HG03066 (cell line): ENCODE measurements at regions not wholly inside any gene's neighbourhood (a gene's known extent, or its start where the extent isn't known, plus 50 kb on each side); places are given as distances from the start of the nearest gene placed in this dataset.
"Not testable (repeated sequence)": the region's sequence is repeated elsewhere in the genome, so short reads cannot be mapped to it uniquely, and the experiment has no call there.

Experiments
- ATAC-seq: cut with Tn5 transposase; IDR thresholded peaks from one replicate; pipeline ENCODE4 v1.9.1; 2021; ENCODE audit warnings: low read depth; ENCODE audit not compliant: unreplicated experiment

DNA sequence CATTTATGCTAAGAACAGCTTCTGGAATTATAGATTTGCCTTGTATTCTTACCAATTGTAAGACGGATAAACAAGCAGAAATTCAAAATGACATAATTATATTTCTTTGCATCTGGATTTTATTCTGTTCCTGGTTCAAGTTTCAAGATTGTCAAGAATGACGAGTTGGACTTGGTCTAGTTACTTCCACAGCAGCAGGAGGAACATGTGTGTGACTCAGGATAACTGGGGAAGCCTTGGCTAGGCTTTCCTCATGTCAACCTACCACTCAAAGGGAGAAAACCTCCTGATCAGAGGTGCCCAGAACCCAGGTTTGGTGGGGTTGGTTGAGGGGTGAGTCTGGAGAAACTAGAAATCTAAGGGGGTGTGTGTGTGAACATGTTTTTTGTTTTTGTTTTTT is 259.7 kb downstream of the SOX2 start:
- no peak for ATAC-seq

DNA sequence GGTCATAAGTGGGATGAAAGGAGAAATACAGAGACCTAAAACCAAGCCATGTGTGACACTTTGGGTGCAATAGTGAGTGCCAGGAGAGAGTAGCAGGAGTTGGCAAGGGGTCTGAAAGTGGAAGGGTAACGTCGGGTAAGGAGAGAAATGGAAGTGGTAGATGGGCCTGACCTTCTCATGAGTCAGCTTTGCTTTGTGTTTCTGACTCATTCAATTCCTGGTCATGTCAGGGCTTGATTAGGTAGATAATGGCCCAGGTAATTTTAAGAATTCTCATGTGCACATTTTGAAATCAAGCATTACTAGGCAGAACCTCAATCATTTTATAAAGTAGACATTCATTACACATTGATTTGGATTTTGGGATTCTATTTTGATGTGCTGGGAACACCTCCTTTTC is 262.5 kb downstream of the SOX2 start:
- ATAC-seq = no peak

DNA sequence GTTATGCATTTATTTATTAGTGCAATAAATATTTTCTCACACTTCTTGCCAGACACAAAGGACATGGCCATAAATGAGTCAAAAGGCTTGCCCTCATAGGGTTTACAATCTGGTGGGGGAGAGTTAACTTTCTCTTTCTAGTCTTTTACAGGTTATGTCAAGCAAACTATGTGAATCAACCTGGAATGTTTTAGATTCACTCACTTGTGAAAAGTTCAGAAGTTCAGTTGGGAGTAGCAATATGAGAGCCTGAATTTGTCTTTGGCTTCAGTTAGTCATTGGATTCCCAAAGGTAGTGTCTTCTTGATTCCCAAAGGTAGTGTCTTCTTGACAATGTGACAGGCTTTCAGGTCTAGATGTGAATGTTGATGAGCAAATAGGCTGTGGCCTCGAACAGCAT is 264.8 kb downstream of the SOX2 start:
- no peak for ATAC-seq

DNA sequence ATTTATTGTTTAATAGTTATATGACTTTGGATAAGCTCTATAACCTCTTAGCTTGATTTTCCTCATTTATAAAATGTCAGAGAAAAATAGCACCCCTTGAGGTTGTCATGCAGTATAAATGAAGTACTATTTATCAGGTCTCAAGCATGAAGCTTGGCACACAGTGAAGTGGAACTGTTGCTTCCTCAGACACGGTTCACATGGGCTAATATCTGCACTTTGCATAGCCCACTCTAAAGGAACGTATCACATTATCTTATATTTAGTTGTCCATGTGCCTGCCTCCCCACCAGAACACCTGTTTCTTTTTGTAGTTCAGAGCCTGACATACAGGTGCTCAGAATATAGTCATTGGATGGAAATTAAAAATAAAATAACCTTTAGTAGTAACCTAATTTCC is 273.7 kb downstream of the SOX2 start:
- no peak for ATAC-seq

DNA sequence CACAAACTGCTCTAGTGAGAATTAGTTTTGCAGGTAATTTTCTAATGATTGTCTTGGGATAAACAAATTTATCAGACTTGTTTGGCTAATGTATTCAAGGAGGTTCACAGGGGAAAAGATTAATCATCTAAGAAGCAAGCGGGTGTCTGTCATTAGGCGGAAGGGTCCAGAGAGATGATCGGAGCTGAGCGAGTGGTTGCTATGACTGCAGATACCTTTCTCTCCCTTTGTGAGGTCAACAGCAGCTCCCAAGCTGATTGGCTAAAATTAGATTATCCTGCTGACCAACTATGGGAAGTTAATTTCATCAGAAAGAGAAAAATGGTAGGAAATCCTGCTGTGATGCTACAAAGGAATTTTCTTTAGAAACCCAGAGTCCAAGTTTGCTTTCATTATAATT is 276.0 kb downstream of the SOX2 start:
- no peak for ATAC-seq

DNA sequence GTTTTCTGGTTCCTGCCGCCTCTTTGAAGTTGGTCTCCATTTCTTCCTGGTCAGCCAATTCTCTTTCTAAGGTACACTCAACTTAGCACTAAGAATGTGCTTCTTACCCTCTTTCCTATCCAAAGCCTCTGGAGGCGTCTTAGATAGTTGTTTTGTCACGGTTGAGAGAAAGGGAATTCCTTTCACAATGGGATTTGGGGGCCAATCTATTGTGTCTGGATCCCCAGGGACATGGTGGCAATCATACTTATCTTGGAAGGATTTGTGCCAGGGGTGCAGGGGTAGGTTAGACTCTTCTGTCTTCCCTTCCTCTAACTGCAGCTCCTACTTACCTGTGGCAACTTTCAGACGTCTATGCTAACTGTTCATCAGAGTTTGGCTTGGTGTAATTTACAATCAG is 287.1 kb downstream of the SOX2 start:
- no peak for ATAC-seq

DNA sequence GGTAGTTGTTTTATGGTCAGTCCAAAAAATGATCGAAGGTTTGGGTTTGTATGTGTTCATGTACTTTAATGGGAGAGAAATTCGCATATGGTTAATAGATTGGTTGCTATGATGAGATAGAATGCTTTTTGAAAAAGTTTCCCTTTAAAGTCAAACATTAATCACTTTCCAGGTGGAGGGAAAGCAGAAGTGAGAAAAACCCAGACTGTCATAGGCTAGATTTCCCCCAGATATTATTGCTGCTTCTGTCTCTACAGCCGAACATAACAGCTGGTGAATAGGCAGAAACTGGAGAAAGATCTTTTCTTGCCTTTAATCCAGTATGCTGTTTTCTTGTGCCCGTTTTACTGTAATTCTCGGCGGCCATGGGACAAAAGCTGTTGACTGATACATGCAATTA is 287.6 kb downstream of the SOX2 start:
- no peak for ATAC-seq

DNA sequence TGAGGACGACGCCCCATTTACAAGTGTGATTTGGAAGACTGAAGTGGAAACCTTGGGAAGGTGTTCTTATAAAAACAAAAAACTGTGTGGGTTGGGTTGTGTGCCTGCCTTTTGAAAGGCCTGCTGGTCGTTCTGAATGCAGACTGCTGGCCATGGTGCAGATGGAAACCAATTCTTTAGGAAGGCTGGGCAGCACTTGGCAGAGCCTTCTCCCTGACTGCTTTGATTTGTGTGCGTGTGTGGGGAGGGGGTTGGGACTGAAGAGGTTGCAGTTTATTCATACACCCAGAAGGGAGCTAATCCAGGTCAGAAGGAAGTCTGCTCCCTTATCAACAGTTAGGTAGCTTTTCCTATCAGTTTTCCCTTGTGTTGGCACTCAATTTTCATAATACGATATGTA is 288.7 kb downstream of the SOX2 start:
- ATAC-seq = no peak

DNA sequence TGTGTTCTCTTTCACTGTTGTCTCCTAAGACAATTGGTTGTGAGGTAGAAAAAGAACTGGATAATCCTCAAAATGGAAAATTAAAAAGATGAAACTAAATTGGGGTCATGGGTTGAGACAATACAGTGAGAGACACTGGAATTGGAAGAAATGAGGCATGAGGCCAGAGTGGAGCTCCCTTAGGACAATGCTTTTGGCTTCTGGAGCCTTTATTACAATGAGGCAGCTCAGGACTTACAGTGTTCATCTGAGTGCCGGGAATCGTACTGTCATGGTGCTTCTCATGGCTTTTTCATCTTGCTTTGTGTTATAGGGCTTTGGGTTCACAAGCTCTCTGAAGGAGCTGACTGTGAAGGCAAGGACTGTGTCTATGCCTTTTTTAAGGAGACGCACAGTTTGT is 293.5 kb downstream of the SOX2 start:
- ATAC-seq = no peak

DNA sequence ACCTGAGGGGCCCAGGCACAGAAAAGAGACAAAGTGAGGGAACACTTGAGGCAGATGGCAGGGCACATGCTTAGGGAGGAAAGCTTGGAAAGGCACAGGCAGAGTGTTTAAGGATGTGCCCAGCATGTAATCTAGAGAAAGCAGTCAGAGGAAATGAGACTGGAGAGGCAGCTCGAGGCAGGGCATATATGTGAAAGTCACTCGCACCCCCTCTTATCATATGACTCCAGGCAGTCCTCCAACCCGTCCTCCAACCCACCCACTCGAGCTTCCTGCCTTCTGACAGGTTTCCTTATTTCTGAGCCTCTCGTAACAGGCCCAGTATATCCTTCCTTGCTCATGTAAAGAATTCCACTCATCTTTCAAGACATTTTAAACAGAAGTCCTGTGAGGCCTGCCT is 294.0 kb downstream of the SOX2 start:
- ATAC-seq = no peak

DNA sequence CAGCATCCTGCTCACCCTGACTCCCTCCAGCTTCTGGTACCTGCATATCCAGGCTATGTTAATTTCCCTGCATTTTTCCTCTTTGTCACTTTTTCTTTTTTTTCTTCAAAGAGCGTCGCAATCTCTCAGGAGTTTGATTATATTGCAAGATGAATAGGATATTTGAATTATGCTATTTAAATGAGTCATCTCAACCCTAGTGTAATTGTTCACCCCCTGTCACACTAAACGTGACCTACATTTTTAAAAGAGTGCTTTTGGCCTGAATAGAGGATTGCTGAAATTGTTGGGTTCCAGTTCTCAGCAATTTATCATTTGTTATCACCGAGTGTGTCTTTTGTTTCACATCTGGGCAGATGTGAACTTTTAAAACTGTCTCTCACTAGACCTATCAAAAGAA is 294.7 kb downstream of the SOX2 start:
- no peak for ATAC-seq

DNA sequence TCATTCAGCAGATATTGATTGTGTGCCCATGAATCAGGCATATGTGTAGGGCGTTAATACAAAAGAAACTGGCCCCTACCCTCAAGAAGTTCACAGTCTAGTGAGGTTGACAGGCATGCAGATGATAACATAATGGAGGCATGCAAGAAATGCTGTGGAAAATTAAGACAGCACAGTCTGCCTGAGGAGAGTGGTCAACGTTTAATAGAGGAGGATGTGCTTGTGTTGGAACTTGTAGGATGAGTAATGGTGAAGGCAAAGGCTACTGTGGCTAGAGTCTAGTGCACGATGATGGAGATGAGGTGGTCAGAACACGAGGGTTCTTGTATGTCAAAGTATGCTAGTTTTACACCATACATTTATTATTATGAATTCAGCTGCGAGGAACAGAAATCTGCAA is 295.7 kb downstream of the SOX2 start:
- ATAC-seq = no peak

DNA sequence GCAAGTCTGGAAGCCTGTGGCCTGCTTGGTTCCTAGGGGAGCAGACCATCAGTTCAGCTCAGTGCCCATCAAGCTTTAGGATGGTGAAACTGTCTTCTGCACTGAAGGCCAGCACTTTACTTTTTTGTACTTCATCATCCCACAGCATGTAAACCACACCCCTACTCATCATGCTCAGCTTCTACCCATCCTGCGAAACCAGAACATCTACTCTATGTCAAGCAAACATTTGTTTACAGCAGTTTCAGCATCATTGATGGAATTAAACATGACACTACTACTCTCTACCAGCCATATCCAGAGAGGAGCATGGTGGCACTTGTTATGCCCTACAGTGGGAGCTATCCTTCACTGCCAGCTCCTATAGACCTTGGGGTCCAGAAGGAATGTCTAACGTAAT is 306.6 kb downstream of the SOX2 start:
- ATAC-seq = no peak

DNA sequence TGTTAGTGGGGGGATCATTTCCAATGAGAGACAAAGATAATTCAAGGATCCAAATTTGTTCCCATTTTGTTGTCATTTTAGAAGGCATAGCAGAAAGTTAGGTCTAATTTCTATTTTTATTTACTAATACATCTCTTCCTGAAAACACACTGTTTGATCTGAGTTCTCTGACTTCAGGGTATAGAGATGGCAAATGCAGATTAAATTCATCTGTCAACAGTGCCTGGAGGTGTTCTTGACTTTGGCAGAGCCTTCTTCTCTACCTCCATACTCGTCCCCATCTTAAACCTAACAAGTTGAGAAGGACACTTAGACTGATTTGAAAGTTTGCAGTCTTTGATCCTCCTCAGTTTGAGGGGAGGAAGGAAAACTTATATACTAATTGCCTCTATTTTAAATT is 308.2 kb downstream of the SOX2 start:
- no peak for ATAC-seq

DNA sequence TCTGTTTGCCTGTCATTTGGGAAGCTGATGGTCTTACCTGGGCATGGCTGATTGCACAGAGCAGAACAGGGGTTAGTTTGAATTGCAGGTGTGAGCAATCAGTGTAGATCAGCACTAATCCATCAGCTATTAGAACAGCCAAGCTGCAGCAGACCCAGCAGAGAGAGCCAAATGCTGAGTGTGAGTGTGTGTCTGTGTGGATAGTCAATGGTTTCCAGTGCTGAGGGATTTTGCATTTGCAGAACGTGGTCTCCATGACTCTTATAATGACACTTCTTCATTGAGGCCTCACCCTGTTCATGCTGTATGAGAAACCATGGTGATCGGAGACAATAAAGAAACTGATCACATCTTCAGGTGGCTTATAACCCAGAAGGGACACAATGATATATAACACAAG is 312.1 kb downstream of the SOX2 start:
- ATAC-seq = no peak

DNA sequence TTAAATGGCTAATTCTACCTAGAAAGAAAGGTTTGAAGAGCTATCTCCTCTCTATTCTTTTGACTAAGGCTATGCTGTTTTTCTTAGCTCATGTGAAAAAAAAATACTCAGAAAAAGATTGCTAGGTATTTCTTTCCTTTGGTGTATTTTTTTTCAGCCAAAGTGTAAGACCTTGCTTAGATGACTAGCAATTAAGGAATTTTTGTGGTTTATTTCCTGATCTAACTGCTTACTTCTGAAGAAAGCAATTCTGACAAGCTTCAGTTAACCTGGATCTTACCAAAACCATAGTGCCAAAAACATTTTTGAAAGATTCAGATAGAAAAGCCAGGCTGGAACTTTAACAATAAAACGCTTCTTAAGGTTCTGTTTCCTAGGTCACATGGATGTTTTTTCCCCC is 315.6 kb downstream of the SOX2 start:
- ATAC-seq = no peak

DNA sequence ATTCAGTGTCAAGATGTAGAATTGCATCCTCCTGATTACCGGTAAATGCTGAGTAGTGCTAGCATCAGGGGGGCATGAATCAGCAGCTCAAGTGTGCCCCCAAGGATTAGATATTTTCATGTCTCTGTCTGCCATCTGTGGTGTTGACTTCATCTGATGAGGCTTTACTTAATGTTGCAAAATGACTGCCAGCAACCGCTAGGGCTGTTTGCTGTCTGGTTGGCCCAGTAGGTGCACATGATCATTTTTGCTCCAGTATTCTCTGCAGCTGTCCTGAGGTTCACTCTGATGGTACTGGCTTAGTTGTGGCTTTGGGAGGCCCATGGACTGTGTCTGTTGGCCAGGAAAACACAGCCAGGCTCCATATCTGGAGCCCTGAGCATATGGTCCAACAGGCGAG is 316.4 kb downstream of the SOX2 start:
- no peak for ATAC-seq

DNA sequence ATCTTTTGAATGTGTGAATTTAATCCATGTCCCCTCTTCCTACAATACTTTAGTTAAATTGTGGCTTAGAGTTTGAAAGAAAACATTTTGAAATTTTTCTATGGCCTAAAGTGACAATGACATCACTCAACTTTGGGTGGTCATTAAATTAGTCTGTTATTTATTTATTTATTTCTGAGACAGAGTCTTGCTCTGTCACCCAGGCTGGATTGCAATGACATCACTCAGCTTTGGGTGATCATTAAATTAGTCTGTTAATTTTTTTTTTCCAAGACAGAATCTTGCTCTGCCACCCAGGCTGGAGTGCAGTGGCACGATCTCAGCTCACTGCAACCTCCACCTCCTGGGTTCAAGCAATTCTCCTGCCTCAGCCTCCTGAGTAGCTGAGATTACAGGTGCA is 322.5 kb downstream of the SOX2 start:
- not testable (repeated sequence) for ATAC-seq

DNA sequence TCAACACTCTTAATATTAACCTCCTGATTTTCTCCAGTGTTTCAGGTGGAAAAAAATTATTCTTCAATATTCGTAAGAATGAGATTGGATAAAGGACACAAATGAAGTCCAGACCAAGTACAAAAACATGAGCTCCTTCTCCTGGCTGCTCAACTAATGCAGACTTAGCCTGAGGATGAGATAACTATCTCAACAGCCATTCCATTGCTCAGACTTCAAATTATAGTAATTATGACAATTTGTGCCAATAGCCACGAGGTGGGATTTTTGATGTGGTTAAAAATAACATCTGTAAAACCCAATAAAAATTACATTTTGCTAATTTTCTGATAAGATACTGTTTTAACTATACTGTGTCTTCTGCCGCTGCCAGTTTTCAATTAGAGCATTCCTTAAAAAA is 323.6 kb downstream of the SOX2 start:
- ATAC-seq = no peak

DNA sequence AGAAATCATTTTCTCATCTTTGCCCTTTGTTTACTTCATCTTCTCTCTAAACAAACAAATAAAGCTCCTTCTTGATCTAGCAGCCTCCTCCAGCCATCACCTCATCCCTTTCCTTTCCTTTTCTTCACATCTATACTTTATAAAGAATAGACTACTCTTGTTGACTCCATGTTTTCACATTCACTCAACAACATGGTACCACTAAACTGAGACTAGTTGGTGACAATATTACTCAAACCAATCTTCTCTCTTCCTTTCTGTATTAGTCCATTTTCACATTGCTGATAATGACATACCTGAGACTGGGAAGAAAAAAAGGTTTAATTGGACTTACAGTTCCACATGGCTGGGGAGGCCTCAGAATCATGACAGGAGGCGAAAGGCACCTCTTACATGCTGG is 324.7 kb downstream of the SOX2 start:
- ATAC-seq = no peak

DNA sequence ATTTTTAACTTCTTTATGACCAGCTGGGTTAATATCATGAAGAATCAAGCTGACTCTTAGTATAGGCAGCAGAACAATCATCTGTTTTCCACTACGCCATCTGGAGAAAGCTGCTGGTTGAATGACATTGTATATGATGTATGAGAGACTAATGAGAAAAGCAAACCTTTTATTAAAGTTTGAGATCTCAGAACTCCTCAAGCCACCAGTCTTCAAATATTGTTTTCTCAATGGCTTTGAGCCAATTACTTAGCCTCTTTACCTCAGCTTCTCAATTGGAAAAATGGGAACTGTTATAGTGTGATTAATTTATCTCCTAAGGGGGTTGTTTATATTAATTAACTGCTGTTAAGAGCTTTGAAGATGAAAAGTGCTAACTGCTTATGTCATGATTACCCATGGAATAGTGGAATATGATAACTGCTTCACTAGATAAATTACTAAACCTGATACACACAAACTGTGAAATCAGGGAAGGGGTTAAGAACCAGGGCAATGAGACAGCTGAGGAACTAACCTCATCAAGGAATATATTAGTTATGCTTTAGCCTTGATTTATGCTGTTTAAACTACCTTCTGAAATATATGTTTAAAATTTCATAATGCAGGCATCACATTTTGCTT is 330.1 kb downstream of the SOX2 start:
- ATAC-seq = no peak

DNA sequence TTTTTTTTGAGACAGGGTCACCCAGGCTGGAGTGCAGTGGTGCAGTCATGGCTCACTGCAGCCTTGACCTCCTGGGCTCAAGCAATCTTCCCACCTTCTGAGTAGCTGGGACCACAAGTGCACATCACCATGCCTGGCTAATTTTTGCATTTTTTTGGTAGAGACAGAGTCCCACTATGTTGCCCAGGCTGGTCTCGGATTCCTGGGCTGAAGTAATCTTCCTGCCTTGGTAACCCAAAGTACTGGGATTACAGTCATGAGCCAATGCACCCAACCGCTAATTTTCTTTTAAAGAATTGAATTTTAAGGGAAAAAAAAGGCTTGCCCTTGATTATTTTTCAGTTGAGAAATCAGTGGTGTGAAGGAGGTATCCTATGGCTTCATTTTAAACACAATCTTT is 334.0 kb downstream of the SOX2 start:
- ATAC-seq = no peak

DNA sequence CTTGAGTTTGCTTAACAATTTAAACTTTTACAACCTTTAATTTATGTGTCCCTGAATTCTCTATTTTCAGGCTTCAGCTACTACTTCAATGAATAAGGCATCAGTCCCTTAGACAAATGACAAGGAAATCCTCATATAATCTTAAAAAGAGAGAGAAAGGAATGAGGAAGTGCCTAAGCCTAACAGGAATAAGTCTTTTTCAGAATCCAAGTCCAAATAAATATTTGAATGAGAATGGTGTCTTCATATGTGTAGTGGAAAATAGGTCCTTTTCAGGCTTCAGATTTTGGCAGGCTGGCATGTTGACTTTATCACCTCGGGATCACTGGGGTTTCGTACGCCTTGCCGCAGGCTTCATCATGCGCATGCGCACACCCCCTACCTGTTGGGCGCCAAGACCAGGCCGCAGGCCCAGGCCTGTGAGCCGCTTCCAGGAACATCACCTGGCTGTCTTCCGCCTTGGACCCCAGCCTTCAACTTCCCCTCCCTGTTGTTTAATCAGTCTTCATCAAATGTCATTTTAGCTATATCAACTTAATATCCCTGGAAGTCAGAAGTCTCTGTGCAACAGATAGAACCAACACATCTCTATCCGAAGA is 334.5 kb downstream of the SOX2 start:
- ATAC-seq = no peak
